MV-4-11 (cell line): ENCODE measurements at regions not wholly inside any gene's neighbourhood (a gene's known extent, or its start where the extent isn't known, plus 50 kb on each side); places are given as distances from the start of the nearest gene placed in this dataset.
"Not testable (repeated sequence)": the region's sequence is repeated elsewhere in the genome, so short reads cannot be mapped to it uniquely, and the experiment has no call there.

Experiments used
- DNase-seq: peaks from one replicate; lab custom pipeline; 2025; lab: John Stamatoyannopoulos, UW

DNA sequence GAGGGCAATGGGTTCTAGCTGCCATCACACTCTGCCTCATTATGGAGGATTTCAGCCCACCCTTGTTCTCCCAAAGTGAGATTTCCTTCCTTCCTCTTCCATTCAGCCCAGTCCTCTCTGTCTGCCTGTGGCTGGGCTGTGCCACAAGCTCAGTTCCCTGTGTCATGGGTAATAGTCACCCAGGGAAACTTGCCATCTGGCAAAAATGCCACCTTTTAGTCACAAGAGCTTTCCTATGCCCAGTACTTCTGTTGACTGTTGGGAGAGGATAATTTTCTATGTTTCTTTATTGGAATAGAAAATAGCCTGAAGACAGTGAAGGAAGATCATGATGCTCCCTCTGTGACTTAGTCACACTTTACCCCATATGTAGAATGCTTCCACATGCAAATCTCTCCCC is 71.4 kb downstream of the TLR4 start:
- DNase-seq = no peak

GRCh38 chr9:117777823-117778222 is 73.6 kb downstream of the TLR4 start:
- DNase-seq = peak; percentile 92

DNA sequence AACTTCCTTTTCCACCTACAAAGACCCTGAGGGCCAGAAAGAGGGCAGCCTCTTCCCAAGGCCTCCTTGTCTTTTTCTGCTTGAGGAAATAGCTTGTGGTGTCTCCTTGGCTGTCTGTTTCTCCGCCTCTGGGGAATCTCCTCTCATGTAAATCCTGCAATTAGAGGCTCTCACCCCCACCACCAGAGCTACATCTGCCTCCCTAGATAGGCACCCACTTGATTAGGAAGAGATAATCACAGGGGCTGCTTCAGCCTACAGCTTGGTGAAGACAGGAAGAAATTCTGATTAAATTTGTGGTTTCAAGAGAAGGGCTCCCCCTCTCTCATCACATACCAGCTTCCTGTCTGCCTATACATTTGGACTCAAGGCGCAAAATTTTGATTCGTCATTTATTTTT is 75.6 kb downstream of the TLR4 start:
- no peak for DNase-seq

DNA sequence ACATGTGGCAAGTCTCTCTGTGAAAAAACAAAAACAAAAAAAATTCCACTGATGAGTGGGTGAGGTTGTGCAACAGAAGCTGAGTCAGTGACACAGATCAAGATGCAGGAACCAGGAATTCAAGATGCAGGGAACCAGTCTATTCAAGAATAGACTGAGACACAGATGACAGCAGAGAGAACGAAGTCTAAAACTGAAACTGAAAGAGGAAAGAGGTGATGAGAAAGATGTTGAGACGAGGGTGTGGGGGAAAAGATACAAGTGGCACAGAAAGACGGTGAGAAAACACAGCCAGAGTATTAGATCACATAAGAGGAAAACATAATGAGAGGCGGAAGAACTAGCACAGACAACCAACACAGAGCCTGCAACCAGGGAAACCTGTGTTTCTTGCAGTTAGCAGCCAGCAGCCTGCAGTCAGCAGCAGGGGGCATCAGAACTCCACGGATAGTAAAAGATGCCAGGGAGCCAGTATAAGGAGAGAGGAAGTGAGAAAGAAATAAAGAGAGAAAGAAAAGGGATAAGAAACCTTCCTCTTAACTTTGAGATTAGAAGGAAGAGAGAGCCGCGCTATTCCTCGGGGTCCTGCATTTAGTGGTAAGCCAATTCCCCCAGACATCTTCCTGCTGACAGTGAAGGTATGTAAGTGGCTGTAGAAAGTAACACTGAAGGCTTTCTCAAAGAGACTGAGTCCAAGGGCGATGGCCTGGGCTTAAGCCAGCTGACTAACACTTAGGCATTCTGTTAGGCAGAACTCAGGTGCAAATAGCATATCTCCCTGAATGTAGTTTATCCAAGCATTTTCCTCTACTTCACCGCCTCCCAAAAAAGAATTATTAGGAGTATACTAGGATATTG is 79.0 kb downstream of the TLR4 start:
- DNase-seq = peak; percentile 95

GRCh38 chr9:117783828-117784227 is 79.6 kb downstream of the TLR4 start:
- DNase-seq = peak; percentile 93

DNA sequence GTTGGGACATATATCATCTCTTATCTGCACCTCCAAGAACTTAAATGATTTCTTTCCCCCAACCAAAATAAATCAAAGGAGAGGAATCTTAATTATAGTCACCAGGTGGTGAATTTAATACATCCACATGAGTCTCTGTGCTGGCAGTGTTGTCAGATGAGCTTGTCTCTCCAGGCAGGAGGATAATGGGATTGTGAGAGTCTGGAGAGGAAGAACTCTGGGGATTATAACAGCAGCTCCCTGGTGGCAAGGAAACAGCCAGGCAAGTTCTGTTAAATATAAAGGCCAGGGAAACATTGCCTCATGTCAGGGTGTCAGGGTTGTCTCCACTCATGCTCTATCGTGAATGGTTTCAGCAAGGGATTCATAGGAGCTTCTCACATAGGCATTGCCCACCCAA is 80.8 kb downstream of the TLR4 start:
- no peak for DNase-seq

- peak; percentile 59 for DNase-seq
Observed at GRCh38 chr9:117787746-117788145, 83.5 kb downstream of the TLR4 start.

DNA sequence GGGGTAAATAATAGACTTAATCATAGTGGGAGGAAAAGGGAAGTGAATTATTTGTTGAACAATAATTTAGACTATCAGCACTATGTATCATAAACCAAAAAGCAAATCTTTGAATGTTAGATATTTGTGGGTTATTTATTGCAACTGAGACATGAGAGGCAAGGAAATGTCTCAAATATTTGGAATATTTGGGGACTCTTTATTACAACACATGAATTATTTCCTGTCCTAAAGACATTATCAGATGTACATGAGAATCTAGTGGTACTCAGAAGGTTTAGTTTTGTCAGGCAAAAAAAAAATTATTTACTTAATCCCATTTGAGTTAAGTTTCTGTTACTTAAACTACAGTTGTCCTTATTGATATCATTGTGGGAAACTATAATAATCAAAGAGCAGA is 91.1 kb downstream of the TLR4 start:
- no peak for DNase-seq

GRCh38 chr9:117796681-117797080 is 92.5 kb downstream of the TLR4 start:
- DNase-seq = no peak

DNA sequence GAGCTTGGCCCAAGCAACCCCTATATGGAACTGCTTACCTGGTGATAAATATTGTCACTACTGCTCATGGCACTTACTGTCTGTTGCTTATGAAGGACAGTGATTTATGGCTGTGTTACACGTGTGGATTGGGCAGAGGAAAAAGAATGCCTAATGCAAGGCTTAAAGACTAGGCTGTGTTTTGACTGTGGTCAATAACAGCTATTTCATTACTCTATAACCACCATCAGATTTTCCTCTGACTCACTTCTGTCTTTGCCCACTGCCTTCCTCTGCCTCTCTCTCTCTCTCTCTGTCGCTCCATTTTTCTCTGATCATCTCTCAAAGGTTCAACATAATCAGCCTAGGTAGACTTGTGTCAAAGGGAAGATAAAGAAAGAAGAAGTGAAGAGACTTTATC is 96.2 kb downstream of the TLR4 start:
- no peak for DNase-seq

DNA sequence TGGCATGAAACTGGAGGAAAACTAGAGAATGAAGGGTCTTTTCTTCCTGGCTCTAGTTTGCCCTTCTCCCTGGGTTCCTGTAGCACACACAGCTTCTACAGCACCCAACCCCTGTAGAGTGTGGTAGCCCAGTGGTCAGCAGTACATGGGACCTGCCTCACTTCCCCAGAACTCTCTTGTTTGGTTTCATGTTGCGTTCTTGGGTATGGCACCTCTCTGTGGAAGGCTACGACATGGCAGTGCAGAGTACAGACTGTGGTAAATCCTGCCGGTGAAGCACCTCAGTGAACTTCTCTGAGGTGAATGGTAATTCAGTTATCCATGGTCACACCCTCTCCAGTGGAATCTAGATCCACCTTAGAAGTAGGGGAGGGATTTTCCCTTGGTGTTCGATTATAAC is 105.5 kb downstream of the TLR4 start:
- DNase-seq = no peak

- DNase-seq = no peak
Observed at GRCh38 chr9:117815315-117815714, 111.1 kb downstream of the TLR4 start.

DNA sequence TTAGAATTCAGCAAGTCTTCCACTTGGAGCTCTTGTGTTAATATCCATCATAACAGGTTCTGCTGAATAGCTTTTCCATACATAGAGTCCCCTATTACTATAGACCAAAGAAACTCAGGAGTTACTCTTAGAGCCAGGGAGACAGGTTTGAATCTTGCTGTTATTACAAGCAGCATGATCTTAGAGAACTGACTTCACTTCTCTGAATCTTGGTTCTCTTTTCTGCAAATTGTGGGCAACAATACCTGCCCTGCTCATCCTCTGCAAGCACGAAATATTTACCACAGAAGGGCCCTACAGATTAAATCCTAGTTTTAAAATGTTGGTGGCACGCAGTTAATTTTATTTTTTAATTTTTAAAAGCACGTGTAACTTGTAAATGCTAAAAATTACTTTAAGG is 111.7 kb downstream of the TLR4 start:
- no peak for DNase-seq

- DNase-seq = no peak
Observed at GRCh38 chr9:117821954-117822353, 117.8 kb downstream of the TLR4 start.

DNA sequence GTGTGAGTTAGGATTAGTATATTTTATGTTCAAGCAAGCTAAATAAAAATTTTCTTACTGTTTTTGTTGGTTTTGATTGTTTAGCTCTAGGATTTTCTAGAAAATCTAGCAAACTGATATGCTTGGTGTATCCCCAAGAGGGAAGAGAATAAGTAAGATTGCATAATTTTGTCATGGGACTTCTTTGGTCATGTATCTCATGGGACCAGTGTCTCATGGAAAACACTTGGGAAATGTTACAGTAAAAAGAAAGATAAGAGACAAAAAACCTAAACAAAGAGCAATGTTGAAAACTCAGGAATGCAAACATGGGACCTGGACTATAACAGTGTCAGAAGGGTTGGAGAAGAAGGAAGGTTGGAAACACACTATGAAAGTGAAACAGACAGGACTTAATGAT is 119.4 kb downstream of the TLR4 start:
- no peak for DNase-seq

DNA sequence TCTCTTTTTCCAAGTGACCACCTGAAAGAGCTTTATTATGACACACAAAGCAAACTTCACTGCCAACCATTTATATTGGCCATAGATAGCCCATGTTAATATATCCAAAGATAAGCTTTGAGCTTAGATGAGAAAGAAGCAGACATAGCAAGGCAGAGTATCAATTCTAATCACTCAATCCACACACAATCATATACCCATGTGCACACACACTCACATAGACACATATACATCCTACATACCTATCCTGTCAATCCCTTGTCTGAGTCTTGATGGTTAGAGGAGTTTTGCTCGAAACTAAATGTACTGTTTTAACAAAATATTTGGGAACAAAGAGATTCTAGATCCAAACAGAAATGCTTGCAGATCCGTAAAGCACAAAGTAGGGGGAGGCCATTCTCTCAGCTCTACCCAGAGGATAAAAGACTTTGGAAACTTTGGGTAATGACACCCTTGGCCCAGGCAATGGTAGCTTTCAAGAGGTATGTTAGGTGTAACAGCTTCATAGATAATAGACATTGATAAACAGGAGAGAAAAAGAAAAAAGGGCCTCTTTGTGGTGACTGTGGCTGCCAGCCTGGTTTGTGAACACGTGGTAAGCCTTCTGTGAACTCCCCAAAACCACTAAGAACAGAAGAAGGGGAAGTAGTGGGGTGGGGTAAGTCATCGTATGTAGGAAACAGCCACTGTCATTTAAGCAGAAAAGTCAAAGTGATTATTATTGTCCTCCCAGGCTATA is 121.6 kb downstream of the TLR4 start:
- DNase-seq = peak; percentile 87

- DNase-seq = peak; percentile 47
Observed at GRCh38 chr9:117826837-117827236, 122.6 kb downstream of the TLR4 start.

DNA sequence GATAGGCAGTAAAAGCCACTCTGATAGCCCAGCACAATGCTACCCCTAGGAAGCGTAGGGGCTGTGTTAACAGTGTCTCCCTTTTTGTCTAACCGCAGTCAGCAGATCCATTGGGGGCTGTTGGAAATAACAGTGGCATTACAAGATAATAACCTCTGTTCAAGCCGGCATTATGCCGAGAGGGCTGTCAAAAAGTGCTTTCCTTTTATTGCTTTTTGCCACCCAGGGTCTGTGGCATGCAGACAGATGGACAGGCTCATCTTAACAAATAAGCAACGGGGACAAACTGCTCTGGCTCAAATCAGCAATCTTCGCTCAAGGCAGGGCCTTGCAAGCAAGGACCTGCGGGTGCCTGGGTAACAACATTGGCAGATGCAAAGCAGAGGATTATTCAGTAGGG is 123.3 kb downstream of the TLR4 start:
- no peak for DNase-seq

DNA sequence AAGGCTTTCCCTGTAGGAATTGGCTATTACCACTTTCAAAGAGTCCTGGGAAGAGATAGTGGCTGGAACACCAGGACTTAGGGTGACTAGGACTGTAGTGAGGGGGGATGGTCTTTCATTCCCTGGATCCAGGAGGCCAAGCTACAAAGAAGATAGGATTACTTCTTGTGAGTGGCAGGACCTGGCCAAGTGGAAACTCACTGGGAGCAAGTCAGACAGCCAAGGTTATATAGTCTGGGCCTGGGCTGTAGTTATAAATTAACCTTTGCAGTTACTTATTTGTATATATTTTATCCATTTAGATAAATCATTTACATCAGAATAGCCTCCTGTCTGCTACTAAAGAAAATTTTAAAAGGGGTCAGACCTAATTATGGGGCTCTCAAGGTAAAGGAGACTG is 124.3 kb downstream of the TLR4 start:
- no peak for DNase-seq

- DNase-seq = no peak
Observed at GRCh38 chr9:117835798-117836197, 131.6 kb downstream of the TLR4 start.

GRCh38 chr9:117839862-117840261 is 135.7 kb downstream of the TLR4 start:
- DNase-seq = no peak

- not testable (repeated sequence) for DNase-seq
Observed at GRCh38 chr9:117851836-117852461, 147.7 kb downstream of the TLR4 start.

GRCh38 chr9:117858561-117858960 is 154.4 kb downstream of the TLR4 start:
- DNase-seq = no peak
